ENCODE measurements at regions not wholly inside any gene's neighbourhood (a gene's known extent, or its start where the extent isn't known, plus 50 kb on each side); places are given as distances from the start of the nearest gene placed in this dataset.

DNA sequence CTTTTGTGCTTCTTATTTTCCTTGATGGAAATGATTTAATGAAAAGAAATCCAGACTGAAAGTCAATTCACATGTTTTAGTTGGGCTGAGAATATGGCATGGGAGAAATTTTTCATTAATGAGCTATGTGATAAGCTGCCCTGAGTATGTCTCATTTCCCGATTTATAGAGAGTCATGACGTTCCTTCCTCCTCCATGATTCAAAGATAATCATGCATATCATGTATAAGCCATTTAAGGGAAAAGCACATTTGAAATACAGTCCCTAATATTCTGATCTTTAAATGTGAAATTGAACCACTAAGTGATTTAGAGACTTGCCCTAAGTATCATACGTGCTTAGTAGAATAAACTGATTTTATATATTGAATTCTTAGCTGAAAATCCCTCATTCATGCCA is 840.9 kb downstream of the PCDH17 start (continued):
- TF ChIP-seq, protein P1, sequence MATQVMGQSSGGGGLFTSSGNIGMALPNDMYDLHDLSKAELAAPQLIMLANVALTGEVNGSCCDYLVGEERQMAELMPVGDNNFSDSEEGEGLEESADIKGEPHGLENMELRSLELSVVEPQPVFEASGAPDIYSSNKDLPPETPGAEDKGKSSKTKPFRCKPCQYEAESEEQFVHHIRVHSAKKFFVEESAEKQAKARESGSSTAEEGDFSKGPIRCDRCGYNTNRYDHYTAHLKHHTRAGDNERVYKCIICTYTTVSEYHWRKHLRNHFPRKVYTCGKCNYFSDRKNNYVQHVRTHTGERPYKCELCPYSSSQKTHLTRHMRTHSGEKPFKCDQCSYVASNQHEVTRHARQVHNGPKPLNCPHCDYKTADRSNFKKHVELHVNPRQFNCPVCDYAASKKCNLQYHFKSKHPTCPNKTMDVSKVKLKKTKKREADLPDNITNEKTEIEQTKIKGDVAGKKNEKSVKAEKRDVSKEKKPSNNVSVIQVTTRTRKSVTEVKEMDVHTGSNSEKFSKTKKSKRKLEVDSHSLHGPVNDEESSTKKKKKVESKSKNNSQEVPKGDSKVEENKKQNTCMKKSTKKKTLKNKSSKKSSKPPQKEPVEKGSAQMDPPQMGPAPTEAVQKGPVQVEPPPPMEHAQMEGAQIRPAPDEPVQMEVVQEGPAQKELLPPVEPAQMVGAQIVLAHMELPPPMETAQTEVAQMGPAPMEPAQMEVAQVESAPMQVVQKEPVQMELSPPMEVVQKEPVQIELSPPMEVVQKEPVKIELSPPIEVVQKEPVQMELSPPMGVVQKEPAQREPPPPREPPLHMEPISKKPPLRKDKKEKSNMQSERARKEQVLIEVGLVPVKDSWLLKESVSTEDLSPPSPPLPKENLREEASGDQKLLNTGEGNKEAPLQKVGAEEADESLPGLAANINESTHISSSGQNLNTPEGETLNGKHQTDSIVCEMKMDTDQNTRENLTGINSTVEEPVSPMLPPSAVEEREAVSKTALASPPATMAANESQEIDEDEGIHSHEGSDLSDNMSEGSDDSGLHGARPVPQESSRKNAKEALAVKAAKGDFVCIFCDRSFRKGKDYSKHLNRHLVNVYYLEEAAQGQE (IDR thresholded peaks at IDR 0.05; ENCODE audit: unreplicated experiment) = no peak
- TF ChIP-seq CREB1 (CRISPR knock-in tag; IDR thresholded peaks at IDR 0.05; ENCODE audit: low read depth) (no peak), ZNF331 (CRISPR knock-in tag; IDR thresholded peaks at IDR 0.05; ENCODE audit: low read depth) (no peak)

- no peaks in the 10 kb centered on the region for H3K4me1 ChIP-seq (ENCODE audit: insufficient read depth)
- Mint-ChIP-seq H3K9me3 (no peaks in the 10 kb centered on the region; the same call in 2 of the 3 replicates), H3K27ac (no peak overlapping the region), H3K27me3 (ENCODE audit: insufficient read depth, low read depth, poor library complexity) (no peaks in the 10 kb centered on the region), H3K36me3 (ENCODE audit: low read depth) (no peaks in the 10 kb centered on the region), H3K4me3 (no peak overlapping the region), H3K4me1 (peaks cover 6% of the 10 kb centered on the region)
- no peak for ATAC-seq
- no peaks in the 10 kb centered on the region for H3K9me2 ChIP-seq (ENCODE audit: insufficient read depth)
- no peaks in the 10 kb centered on the region for H4K20me1 ChIP-seq (replicated peaks; ENCODE audit: insufficient read depth)
- H3K27me3 ChIP-seq (ENCODE audit: insufficient read depth) = no peaks in the 10 kb centered on the region
- H3K27ac ChIP-seq (ENCODE audit: low read depth) = no peak overlapping the region
- no peaks in the 10 kb centered on the region for H3K36me3 ChIP-seq (ENCODE audit: insufficient read depth)
- no peaks in the 10 kb centered on the region for H3K79me2 ChIP-seq (replicated peaks; ENCODE audit: insufficient read depth)
- no peak for DNase-seq (ENCODE audit: low spot score)
- no peak overlapping the region for H3K4me3 ChIP-seq
- no peak overlapping the region for H2AFZ ChIP-seq
- no peak overlapping the region for H3K4me2 ChIP-seq
- H3F3A ChIP-seq (replicated peaks; ENCODE audit: low read depth) = no peaks in the 10 kb centered on the region
- TF ChIP-seq, protein P1 (IDR thresholded peaks at IDR 0.05; ENCODE audit: unreplicated experiment) = no peak
- TF ChIP-seq ETS1 (IDR thresholded peaks at IDR 0.05) = no peak
- TF ChIP-seq CREB1 (CRISPR knock-in tag; IDR thresholded peaks at IDR 0.05; ENCODE audit: low read depth) = no peak
- TF ChIP-seq NANOG (IDR thresholded peaks at IDR 0.05; ENCODE audit: borderline replicate concordance) = no peak
- no peak for TF ChIP-seq JUNB (IDR thresholded peaks at IDR 0.05; ENCODE audit: unreplicated experiment)
- TF ChIP-seq STAT1 (IDR thresholded peaks at IDR 0.05; ENCODE audit: unreplicated experiment) = no peak
- TF ChIP-seq EZH2phosphoT487 (IDR thresholded peaks at IDR 0.05; ENCODE audit: unreplicated experiment) = no peak
- TF ChIP-seq EZH2 (IDR thresholded peaks at IDR 0.05; ENCODE audit: low read depth, unreplicated experiment) = no peak
- no peak for TF ChIP-seq CTCF (conservative IDR thresholded peaks at IDR 0.05; ENCODE audit: low read depth in 2 of 2)
- no peak for TF ChIP-seq ZNF331 (CRISPR knock-in tag; IDR thresholded peaks at IDR 0.05; ENCODE audit: low read depth)
- TF ChIP-seq ZNF114 (CRISPR knock-in tag; IDR thresholded peaks at IDR 0.05) = no peak
These were observed 843.0 kb downstream of the PCDH17 start for GRCh38 chr13:58474581-58474980.

Measured in GM23338 (cell line).